ENCODE measurements at regions not wholly inside any gene's neighbourhood (a gene's known extent, or its start where the extent isn't known, plus 50 kb on each side); places are given as distances from the start of the nearest gene placed in this dataset.

DNA sequence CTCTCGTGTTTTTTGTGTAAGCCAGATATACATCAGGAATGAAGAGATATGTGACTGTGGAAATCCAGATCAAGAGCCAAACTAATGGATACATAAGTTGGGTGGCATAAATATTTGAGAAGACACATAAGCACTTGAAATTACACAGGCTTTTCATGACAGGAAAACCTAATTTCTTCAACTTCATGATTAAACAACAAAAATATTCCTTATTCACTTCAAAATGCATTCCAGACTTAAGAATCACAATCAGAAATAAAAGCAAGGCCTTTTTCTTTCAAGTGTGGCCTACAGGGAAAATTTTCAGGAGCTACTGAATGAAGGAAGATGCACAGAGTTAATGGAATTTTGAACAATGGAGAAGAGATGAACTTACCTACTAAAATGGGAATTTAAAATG lies 515.6 kb downstream of the FOXG1 start:
- Histone ChIP-seq H3K23me2 (ENCODE audit: insufficient read length, low read depth, low read length, poor library complexity, severe bottlenecking) (no peaks in the 10 kb centered on the region), H4K20me1 (ENCODE audit: control insufficient read depth, insufficient read depth, insufficient read length) (no peaks in the 10 kb centered on the region), H4K5ac (ENCODE audit: insufficient read length, low read depth, low read length) (no peak overlapping the region), H3K27ac (ENCODE audit: insufficient read length, low read depth, low read length) (no peak overlapping the region), H3T11ph (ENCODE audit: low read length) (no peak overlapping the region), H3K27me3 (ENCODE audit: insufficient read depth, low read length) (no peaks in the 10 kb centered on the region), H3K18ac (ENCODE audit: insufficient read length, low read depth, low read length) (no peak overlapping the region), H3K4ac (ENCODE audit: low read depth, low read length) (no peak overlapping the region), H4K91ac (ENCODE audit: insufficient read length, low read depth, low read length) (no peak overlapping the region), H2BK120ac (ENCODE audit: low read depth, low read length, poor library complexity, severe bottlenecking) (no peak overlapping the region), H2BK15ac (ENCODE audit: low read depth, low read length) (no peak overlapping the region), H2BK5ac (ENCODE audit: insufficient read length, low read length) (no peak overlapping the region), H3K79me1 (ENCODE audit: insufficient read depth, low read depth, low read length, poor library complexity, severe bottlenecking) (no peaks in the 10 kb centered on the region), H3K4me2 (ENCODE audit: insufficient read depth, insufficient read length, low read length) (no peak overlapping the region), H3K4me1 (ENCODE audit: insufficient read depth, low read length) (no peaks in the 10 kb centered on the region), H3K9me3 (ENCODE audit: control insufficient read depth, low read depth, low read length) (no peaks in the 10 kb centered on the region), H2BK20ac (ENCODE audit: low read depth, low read length, poor library complexity, severe bottlenecking) (no peak overlapping the region), H3K9ac (ENCODE audit: extremely low read depth, insufficient read length, low read length) (no peak overlapping the region), H3K79me2 (ENCODE audit: insufficient read depth, low read length) (no peaks in the 10 kb centered on the region), H2AFZ (ENCODE audit: low read length) (no peak overlapping the region), H3K56ac (ENCODE audit: insufficient read length, low read depth, low read length) (no peak overlapping the region), H3K23ac (ENCODE audit: insufficient read length, low read depth, low read length) (no peak overlapping the region), H3K14ac (ENCODE audit: insufficient read depth, low read length) (no peak overlapping the region), H2BK12ac (ENCODE audit: insufficient read length, low read depth, low read length) (no peak overlapping the region), H2AK5ac (ENCODE audit: insufficient read length, low read length) (no peak overlapping the region), H4K8ac (replicated peaks; ENCODE audit: insufficient read length, low read depth, low read length) (no peak overlapping the region)
- DNase-seq, result no peak
- H3K27ac Mint-ChIP-seq, result no peak overlapping the region
- TF ChIP-seq, protein P1, sequence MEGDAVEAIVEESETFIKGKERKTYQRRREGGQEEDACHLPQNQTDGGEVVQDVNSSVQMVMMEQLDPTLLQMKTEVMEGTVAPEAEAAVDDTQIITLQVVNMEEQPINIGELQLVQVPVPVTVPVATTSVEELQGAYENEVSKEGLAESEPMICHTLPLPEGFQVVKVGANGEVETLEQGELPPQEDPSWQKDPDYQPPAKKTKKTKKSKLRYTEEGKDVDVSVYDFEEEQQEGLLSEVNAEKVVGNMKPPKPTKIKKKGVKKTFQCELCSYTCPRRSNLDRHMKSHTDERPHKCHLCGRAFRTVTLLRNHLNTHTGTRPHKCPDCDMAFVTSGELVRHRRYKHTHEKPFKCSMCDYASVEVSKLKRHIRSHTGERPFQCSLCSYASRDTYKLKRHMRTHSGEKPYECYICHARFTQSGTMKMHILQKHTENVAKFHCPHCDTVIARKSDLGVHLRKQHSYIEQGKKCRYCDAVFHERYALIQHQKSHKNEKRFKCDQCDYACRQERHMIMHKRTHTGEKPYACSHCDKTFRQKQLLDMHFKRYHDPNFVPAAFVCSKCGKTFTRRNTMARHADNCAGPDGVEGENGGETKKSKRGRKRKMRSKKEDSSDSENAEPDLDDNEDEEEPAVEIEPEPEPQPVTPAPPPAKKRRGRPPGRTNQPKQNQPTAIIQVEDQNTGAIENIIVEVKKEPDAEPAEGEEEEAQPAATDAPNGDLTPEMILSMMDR (conservative IDR thresholded peaks at IDR 0.05), result no peak
- H3K9me3 Mint-ChIP-seq, result peaks cover 6% of the 10 kb centered on the region in 2 experiments; a peak in 3 of 5 replicates
- WGBS (ENCODE audit: extremely low coverage, insufficient read length, low lambda C conversion rate), result no CpG with 5 or more reads among the region's 1 CpG
- H3K27me3 Mint-ChIP-seq (ENCODE audit: low read depth), result no peaks in the 10 kb centered on the region
- H3K4me3 Mint-ChIP-seq, result no peak overlapping the region
- H3K36me3 Mint-ChIP-seq (ENCODE audit: insufficient read depth in 1 of 3, low read depth in 3 of 3), result peaks cover 0 to 8% (median 0%) of the 10 kb centered on the region in 3 experiments; a peak in 2 of 7 replicates
- H3K4me1 Mint-ChIP-seq, result no peaks in the 10 kb centered on the region

All from H9 (cell line).